HEK293 (cell line): ENCODE measurements at regions not wholly inside any gene's neighbourhood (a gene's known extent, or its start where the extent isn't known, plus 50 kb on each side); places are given as distances from the start of the nearest gene placed in this dataset.

ENCODE experiments used
- KLF16 ChIP-seq: fragments of 450-650 bp; formaldehyde crosslinking; IDR thresholded peaks from 2 replicates; pipeline ENCODE4 v1.5.1; 2017; ENCODE audit warnings: missing biosample characterization, missing genetic modification characterization
- ZBTB17 ChIP-seq: fragments of 450-650 bp; formaldehyde crosslinking; IDR thresholded peaks from 2 replicates; pipeline ENCODE4 v1.5.1; 2016; ENCODE audit warnings: missing biosample characterization, missing genetic modification characterization
- TF ChIP-seq, protein P1 (sequence below): fragments of 450-650 bp; formaldehyde crosslinking; IDR thresholded peaks from 2 replicates; pipeline ENCODE4 v1.5.1; 2016; ENCODE audit warnings: missing biosample characterization, missing genetic modification characterization
- TF ChIP-seq, protein P2 (sequence below): fragments of 450-650 bp; IDR thresholded peaks from 2 replicates; pipeline ENCODE4 v1.5.1; 2018; ENCODE audit warnings: missing biosample characterization, mild to moderate bottlenecking, missing genetic modification characterization
- TF ChIP-seq, protein P3 (sequence below): fragments of 450-650 bp; formaldehyde crosslinking; IDR thresholded peaks from 2 replicates; pipeline ENCODE4 v1.5.1; 2016; ENCODE audit warnings: missing biosample characterization, missing genetic modification characterization, low read depth
- TF ChIP-seq, protein P4 (sequence below): fragments of 450-650 bp; formaldehyde crosslinking; IDR thresholded peaks from 2 replicates; pipeline ENCODE4 v1.5.1; 2016; ENCODE audit warnings: missing biosample characterization, missing genetic modification characterization
- TF ChIP-seq, protein P5 (sequence below): fragments of 450-650 bp; formaldehyde crosslinking; optimal IDR thresholded peaks from 2 replicates; pipeline ENCODE3; 2016; ENCODE audit warnings: missing biosample characterization, mild to moderate bottlenecking, missing genetic modification characterization

DNA sequence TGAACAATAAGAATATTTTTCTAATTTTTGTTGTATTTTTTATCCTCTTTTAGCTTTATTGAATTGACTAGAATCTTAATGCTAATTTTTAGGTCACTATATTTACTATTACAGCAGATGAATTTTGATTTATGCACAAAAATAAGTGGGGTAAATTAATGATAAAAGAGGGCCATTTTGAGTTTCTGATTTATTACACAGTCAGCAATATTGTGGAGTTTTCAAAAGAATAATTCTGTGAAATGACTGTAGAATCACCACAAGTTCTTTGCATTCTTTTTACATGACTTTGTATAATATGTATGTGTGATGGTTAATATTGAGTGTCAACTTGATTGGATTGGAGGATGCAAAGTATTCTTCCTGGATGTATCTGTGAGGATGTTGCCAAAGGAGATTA is 812.4 kb upstream of the DPPA4 start:
- TF ChIP-seq, protein P1, sequence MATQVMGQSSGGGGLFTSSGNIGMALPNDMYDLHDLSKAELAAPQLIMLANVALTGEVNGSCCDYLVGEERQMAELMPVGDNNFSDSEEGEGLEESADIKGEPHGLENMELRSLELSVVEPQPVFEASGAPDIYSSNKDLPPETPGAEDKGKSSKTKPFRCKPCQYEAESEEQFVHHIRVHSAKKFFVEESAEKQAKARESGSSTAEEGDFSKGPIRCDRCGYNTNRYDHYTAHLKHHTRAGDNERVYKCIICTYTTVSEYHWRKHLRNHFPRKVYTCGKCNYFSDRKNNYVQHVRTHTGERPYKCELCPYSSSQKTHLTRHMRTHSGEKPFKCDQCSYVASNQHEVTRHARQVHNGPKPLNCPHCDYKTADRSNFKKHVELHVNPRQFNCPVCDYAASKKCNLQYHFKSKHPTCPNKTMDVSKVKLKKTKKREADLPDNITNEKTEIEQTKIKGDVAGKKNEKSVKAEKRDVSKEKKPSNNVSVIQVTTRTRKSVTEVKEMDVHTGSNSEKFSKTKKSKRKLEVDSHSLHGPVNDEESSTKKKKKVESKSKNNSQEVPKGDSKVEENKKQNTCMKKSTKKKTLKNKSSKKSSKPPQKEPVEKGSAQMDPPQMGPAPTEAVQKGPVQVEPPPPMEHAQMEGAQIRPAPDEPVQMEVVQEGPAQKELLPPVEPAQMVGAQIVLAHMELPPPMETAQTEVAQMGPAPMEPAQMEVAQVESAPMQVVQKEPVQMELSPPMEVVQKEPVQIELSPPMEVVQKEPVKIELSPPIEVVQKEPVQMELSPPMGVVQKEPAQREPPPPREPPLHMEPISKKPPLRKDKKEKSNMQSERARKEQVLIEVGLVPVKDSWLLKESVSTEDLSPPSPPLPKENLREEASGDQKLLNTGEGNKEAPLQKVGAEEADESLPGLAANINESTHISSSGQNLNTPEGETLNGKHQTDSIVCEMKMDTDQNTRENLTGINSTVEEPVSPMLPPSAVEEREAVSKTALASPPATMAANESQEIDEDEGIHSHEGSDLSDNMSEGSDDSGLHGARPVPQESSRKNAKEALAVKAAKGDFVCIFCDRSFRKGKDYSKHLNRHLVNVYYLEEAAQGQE (tag by site-specific recombination): no peak
- TF ChIP-seq, protein P2, sequence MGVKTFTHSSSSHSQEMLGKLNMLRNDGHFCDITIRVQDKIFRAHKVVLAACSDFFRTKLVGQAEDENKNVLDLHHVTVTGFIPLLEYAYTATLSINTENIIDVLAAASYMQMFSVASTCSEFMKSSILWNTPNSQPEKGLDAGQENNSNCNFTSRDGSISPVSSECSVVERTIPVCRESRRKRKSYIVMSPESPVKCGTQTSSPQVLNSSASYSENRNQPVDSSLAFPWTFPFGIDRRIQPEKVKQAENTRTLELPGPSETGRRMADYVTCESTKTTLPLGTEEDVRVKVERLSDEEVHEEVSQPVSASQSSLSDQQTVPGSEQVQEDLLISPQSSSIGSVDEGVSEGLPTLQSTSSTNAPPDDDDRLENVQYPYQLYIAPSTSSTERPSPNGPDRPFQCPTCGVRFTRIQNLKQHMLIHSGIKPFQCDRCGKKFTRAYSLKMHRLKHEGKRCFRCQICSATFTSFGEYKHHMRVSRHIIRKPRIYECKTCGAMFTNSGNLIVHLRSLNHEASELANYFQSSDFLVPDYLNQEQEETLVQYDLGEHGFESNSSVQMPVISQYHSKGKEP (tag by site-specific recombination): no peak
- TF ChIP-seq KLF16 (tag by site-specific recombination) (no peak), ZBTB17 (no peak)
- TF ChIP-seq, protein P3, sequence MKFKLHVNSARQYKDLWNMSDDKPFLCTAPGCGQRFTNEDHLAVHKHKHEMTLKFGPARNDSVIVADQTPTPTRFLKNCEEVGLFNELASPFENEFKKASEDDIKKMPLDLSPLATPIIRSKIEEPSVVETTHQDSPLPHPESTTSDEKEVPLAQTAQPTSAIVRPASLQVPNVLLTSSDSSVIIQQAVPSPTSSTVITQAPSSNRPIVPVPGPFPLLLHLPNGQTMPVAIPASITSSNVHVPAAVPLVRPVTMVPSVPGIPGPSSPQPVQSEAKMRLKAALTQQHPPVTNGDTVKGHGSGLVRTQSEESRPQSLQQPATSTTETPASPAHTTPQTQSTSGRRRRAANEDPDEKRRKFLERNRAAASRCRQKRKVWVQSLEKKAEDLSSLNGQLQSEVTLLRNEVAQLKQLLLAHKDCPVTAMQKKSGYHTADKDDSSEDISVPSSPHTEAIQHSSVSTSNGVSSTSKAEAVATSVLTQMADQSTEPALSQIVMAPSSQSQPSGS (tag by site-specific recombination): no peak
- TF ChIP-seq, protein P4, sequence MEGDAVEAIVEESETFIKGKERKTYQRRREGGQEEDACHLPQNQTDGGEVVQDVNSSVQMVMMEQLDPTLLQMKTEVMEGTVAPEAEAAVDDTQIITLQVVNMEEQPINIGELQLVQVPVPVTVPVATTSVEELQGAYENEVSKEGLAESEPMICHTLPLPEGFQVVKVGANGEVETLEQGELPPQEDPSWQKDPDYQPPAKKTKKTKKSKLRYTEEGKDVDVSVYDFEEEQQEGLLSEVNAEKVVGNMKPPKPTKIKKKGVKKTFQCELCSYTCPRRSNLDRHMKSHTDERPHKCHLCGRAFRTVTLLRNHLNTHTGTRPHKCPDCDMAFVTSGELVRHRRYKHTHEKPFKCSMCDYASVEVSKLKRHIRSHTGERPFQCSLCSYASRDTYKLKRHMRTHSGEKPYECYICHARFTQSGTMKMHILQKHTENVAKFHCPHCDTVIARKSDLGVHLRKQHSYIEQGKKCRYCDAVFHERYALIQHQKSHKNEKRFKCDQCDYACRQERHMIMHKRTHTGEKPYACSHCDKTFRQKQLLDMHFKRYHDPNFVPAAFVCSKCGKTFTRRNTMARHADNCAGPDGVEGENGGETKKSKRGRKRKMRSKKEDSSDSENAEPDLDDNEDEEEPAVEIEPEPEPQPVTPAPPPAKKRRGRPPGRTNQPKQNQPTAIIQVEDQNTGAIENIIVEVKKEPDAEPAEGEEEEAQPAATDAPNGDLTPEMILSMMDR (tag by site-specific recombination): no peak
- TF ChIP-seq, protein P5, sequence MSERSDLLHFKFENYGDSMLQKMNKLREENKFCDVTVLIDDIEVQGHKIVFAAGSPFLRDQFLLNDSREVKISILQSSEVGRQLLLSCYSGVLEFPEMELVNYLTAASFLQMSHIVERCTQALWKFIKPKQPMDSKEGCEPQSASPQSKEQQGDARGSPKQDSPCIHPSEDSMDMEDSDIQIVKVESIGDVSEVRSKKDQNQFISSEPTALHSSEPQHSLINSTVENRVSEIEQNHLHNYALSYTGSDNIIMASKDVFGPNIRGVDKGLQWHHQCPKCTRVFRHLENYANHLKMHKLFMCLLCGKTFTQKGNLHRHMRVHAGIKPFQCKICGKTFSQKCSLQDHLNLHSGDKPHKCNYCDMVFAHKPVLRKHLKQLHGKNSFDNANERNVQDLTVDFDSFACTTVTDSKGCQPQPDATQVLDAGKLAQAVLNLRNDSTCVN (tag by site-specific recombination): no peak
